Omental fat pad (tissue), 3 donors: ENCODE measurements at regions not wholly inside any gene's neighbourhood (a gene's known extent, or its start where the extent isn't known, plus 50 kb on each side); places are given as distances from the start of the nearest gene placed in this dataset.
"Not testable (repeated sequence)": the region's sequence is repeated elsewhere in the genome, so short reads cannot be mapped to it uniquely, and the experiment has no call there.

Experiments used
- ATAC-seq: fragments of 150-250 bp; one replicate; pipeline ENCODE4 v1.9.1; 2016; ENCODE audit warnings: mild to moderate bottlenecking, moderate library complexity; ENCODE audit not compliant: low FRiP score
- DNase-seq: peaks from one replicate; pipeline ENCODE4 v3.0.0-alpha.2; 2019; ENCODE audit warnings: low spot score
- CTCF ChIP-seq, 3 donors: fragments of 450-650 bp; IDR thresholded peaks; one replicate each; pipeline ENCODE4 v1.5.1; 2016 to 2017; ENCODE audit warnings: antibody characterized with exemption in 3 of 3, mild to moderate bottlenecking in 3 of 3, moderate library complexity in 2 of 3

GRCh38 chr5:111926026-111926425 is 169.0 kb upstream of the NREP start:
- no peak for ATAC-seq
- TF ChIP-seq CTCF (IDR thresholded peaks at IDR 0.05) = no peak
- no peak for DNase-seq

GRCh38 chr5:111922344-111922743 is 165.3 kb upstream of the NREP start:
- TF ChIP-seq CTCF (IDR thresholded peaks at IDR 0.05) = no peak
- no peak for ATAC-seq
- DNase-seq = no peak

- ATAC-seq, DNase-seq: not testable (repeated sequence)
Observed at GRCh38 chr5:111921691-111922090, 164.7 kb upstream of the NREP start.

GRCh38 chr5:111914966-111915636 is 158.1 kb upstream of the NREP start:
- DNase-seq (no peak), ATAC-seq (no peak)
- TF ChIP-seq CTCF (IDR thresholded peaks at IDR 0.05) = no peak

- no peak for TF ChIP-seq CTCF (IDR thresholded peaks at IDR 0.05)
- ATAC-seq (no peak), DNase-seq (no peak)
Observed at GRCh38 chr5:111902436-111902835, 145.4 kb upstream of the NREP start.

GRCh38 chr5:111901296-111901695 is 144.3 kb upstream of the NREP start:
- DNase-seq (no peak), ATAC-seq (no peak)
- TF ChIP-seq CTCF (IDR thresholded peaks at IDR 0.05) = no peak

GRCh38 chr5:111892949-111893348 is 136.0 kb upstream of the NREP start:
- no peak for TF ChIP-seq CTCF (IDR thresholded peaks at IDR 0.05)
- DNase-seq = no peak
- no peak for ATAC-seq
